ENCODE measurements at regions not wholly inside any gene's neighbourhood (a gene's known extent, or its start where the extent isn't known, plus 50 kb on each side); places are given as distances from the start of the nearest gene placed in this dataset. TPM values are rescaled to one million over a fixed set of nuclear protein-coding genes. Genes with fewer than 3 reads are reported as not detected.

Small RNA genes lying in the stretch of these regions (small RNA-seq; reads per million reads assigned to genes)
- not detected for gene RNU6-753P
